Testis (tissue), 2 donors: ENCODE measurements at regions not wholly inside any gene's neighbourhood (a gene's known extent, or its start where the extent isn't known, plus 50 kb on each side); places are given as distances from the start of the nearest gene placed in this dataset.

Experiments used
- DNase-seq: peaks from one replicate; pipeline ENCODE4 v3.0.0-alpha.2; 2019
- H3K27ac ChIP-seq, 2 donors: fragments of 200-600 bp; sonication (generic); one replicate each; pipeline ENCODE4 v1.5.1; 2019
- H3K27me3 ChIP-seq: fragments of 200-600 bp; sonication (generic); one replicate; pipeline ENCODE4 v1.5.1; 2019
- H3K36me3 ChIP-seq: fragments of 200-600 bp; sonication (generic); one replicate; pipeline ENCODE4 v1.5.1; 2017; ENCODE audit warnings: low read depth; ENCODE audit errors: missing control alignments
- H3K4me1 ChIP-seq: fragments of 200-600 bp; sonication (generic); one replicate; pipeline ENCODE4 v1.5.1; 2019
- H3K4me3 ChIP-seq, 2 donors: fragments of 200-600 bp; sonication (generic); one replicate each; pipeline ENCODE4 v1.5.1; 2017 to 2019
- H3K9me3 ChIP-seq: fragments of 200-600 bp; sonication (generic); one replicate; pipeline ENCODE4 v1.5.1; 2017
- POLR2A ChIP-seq: fragments of 450-650 bp; IDR thresholded peaks from one replicate; pipeline ENCODE4 v1.6.1; 2017; ENCODE audit warnings: antibody characterized with exemption, mild to moderate bottlenecking, moderate library complexity
- WGBS, 2 donors: methylation state at CpG; one replicate each; pipeline ENCODE4 v1.1.5; 2018; 5-methylcytosine and 5-hydroxymethylcytosine counted together
- intact Hi-C: fragments of 100-400 bp; cut with DNase I; formaldehyde crosslinking; loops from one replicate; pipeline ENCODE4 v1.15.1; 2023; ENCODE audit warnings: low total_unique reads
- TF ChIP-seq, protein P1 (sequence below), 3 experiments: fragments of 450-650 bp in 2 of 3; fragments of 200-600 bp in 1 of 3; sonication (generic) in 1 of 3; IDR thresholded peaks; one replicate each; pipeline ENCODE4 v1.5.1; 2016 to 2019; ENCODE audit warnings: antibody characterized with exemption in 3 of 3, mild to moderate bottlenecking in 2 of 3, moderate library complexity in 1 of 3

DNA sequence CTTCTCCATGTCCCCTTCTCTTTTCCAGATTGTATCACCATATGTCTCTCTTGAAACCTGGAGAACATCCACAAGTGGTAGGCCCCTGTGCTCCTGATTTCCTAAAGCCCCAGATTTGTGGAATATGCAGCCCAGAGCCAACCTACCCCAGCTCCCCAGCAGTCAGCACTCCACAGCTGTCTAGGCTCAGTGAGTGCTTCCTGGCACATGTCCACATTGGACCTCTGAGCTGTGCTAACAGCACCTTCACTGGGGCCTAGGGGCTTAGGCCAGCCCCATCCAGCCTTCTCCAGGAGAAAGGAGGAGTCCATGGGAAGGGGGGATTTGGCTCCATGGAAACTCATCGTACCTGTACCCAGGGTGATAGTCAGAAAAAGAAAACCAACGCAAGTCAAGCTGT is 192.7 kb downstream of the FGFR2 start:
- 91 to 100% methylated on average over 2 of the region's 2 CpGs for WGBS, 2 donors

DNA sequence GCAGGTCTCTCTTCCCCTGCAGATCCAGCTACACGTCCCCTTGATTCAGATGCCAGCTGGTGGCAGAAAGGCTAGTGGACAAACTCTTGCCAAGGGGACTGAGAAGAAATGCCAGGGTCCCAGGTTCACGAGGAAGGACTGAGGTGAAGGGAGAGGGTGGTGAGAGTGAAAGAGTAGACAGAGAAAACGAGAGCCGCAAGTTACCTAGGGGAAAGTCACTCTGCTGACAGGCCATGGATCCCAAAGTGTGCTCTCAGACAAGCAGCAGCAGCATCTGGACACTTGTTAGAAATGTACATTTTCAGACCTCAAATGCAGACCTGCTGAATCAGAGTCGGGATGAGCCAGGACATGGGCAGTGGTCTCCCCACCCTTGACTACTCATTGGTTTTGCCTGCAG is 192.3 kb downstream of the FGFR2 start:
- Histone ChIP-seq H3K27me3 (no peaks in the 10 kb centered on the region), H3K27ac (peak overlapping the region in 1 of 2 donors; percentile 56), H3K36me3 (no peaks in the 10 kb centered on the region), H3K9me3 (no peaks in the 10 kb centered on the region), H3K4me1 (peaks cover 3% of the 10 kb centered on the region), H3K4me3 (no peak overlapping the region)
- intact Hi-C loops: no loop called here
- TF ChIP-seq, protein P1, sequence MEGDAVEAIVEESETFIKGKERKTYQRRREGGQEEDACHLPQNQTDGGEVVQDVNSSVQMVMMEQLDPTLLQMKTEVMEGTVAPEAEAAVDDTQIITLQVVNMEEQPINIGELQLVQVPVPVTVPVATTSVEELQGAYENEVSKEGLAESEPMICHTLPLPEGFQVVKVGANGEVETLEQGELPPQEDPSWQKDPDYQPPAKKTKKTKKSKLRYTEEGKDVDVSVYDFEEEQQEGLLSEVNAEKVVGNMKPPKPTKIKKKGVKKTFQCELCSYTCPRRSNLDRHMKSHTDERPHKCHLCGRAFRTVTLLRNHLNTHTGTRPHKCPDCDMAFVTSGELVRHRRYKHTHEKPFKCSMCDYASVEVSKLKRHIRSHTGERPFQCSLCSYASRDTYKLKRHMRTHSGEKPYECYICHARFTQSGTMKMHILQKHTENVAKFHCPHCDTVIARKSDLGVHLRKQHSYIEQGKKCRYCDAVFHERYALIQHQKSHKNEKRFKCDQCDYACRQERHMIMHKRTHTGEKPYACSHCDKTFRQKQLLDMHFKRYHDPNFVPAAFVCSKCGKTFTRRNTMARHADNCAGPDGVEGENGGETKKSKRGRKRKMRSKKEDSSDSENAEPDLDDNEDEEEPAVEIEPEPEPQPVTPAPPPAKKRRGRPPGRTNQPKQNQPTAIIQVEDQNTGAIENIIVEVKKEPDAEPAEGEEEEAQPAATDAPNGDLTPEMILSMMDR (IDR thresholded peaks at IDR 0.05): no peak
- no peak for TF ChIP-seq POLR2A
- 91% methylated on average over 5 of the region's 5 CpGs for WGBS, 2 donors
- no peak for DNase-seq

More for the DNA sequence above, 192.7 kb downstream of the FGFR2 start:
- Histone ChIP-seq H3K27ac (peak overlapping the region in 1 of 2 donors; percentile 56), H3K4me3 (no peak overlapping the region), H3K9me3 (no peaks in the 10 kb centered on the region), H3K27me3 (no peaks in the 10 kb centered on the region), H3K36me3 (no peaks in the 10 kb centered on the region), H3K4me1 (peaks cover 3% of the 10 kb centered on the region)
- intact Hi-C loops: no loop called here
- DNase-seq: peak; percentile 16
- TF ChIP-seq, protein P1 (IDR thresholded peaks at IDR 0.05): no peak
- no peak for TF ChIP-seq POLR2A

GRCh38 chr10:121406823-121407545 is 191.3 kb downstream of the FGFR2 start:
- Histone ChIP-seq H3K4me1 (peaks cover 3% of the 10 kb centered on the region), H3K27ac (no peak overlapping the region), H3K36me3 (no peaks in the 10 kb centered on the region), H3K9me3 (no peaks in the 10 kb centered on the region), H3K27me3 (no peaks in the 10 kb centered on the region), H3K4me3 (no peak overlapping the region)
- DNase-seq: no peak
- WGBS, 2 donors: 82 to 85% methylated on average over 11 of the region's 11 CpGs
- no peak for TF ChIP-seq POLR2A
- TF ChIP-seq, protein P1 (IDR thresholded peaks at IDR 0.05): no peak
- intact Hi-C loops: no loop called here

GRCh38 chr10:121409466-121410104 is 188.7 kb downstream of the FGFR2 start:
- no peaks in the 10 kb centered on the region for H3K27me3 ChIP-seq
- TF ChIP-seq, protein P1 (IDR thresholded peaks at IDR 0.05): no peak
- no peak for TF ChIP-seq POLR2A
- H3K9me3 ChIP-seq: no peaks in the 10 kb centered on the region
- no peak for DNase-seq
- 87 to 91% methylated on average over 4 of the region's 4 CpGs for WGBS, 2 donors
- peaks cover 3% of the 10 kb centered on the region for H3K4me1 ChIP-seq
- H3K4me3 ChIP-seq: no peak overlapping the region
- intact Hi-C loops: no loop called here
- no peaks in the 10 kb centered on the region for H3K36me3 ChIP-seq
- no peak overlapping the region for H3K27ac ChIP-seq
